Body of pancreas (tissue), 4 donors: ENCODE measurements at regions not wholly inside any gene's neighbourhood (a gene's known extent, or its start where the extent isn't known, plus 50 kb on each side); places are given as distances from the start of the nearest gene placed in this dataset.

ENCODE experiments used
- POLR2A ChIP-seq, 3 donors: fragments of 450-650 bp; IDR thresholded peaks; one replicate each; pipeline ENCODE4 v1.6.1; 2016; ENCODE audit warnings: antibody characterized with exemption in 3 of 3, mild to moderate bottlenecking in 2 of 3
- TF ChIP-seq, protein P1 (sequence below), 7 experiments: fragments of 450-650 bp in 4 of 7; fragments of 200-600 bp in 3 of 7; sonication (generic) in 3 of 7; IDR thresholded peaks; one replicate each; pipeline ENCODE4 v1.5.1; 2016 to 2019; ENCODE audit warnings: antibody characterized with exemption in 7 of 7

DNA sequence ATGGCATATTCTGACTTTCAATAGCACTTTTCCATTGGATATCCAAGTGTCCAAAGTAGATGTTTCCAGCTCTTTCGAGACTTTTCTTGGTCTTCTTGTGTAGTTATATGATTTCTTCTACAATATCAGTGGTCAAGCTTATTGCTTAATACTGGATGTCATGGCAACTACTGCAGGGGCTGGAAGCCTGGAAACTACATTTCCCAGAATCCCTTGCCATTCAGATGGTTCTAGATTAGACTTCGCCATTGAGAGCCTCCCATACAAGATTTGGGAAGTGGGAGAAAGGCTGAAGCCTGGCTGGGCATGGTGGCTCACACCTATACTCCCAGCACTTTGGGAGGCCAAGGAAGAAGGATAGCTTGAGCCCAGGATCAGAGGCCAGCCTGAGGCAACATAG, 153.6 kb downstream of the C16orf95 start:
- no peak for TF ChIP-seq POLR2A (IDR thresholded peaks at IDR 0.05)
- TF ChIP-seq, protein P1, sequence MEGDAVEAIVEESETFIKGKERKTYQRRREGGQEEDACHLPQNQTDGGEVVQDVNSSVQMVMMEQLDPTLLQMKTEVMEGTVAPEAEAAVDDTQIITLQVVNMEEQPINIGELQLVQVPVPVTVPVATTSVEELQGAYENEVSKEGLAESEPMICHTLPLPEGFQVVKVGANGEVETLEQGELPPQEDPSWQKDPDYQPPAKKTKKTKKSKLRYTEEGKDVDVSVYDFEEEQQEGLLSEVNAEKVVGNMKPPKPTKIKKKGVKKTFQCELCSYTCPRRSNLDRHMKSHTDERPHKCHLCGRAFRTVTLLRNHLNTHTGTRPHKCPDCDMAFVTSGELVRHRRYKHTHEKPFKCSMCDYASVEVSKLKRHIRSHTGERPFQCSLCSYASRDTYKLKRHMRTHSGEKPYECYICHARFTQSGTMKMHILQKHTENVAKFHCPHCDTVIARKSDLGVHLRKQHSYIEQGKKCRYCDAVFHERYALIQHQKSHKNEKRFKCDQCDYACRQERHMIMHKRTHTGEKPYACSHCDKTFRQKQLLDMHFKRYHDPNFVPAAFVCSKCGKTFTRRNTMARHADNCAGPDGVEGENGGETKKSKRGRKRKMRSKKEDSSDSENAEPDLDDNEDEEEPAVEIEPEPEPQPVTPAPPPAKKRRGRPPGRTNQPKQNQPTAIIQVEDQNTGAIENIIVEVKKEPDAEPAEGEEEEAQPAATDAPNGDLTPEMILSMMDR (IDR thresholded peaks at IDR 0.05): no peak
